HG03280 (cell line): ENCODE measurements at regions not wholly inside any gene's neighbourhood (a gene's known extent, or its start where the extent isn't known, plus 50 kb on each side); places are given as distances from the start of the nearest gene placed in this dataset.

Experiments
- ATAC-seq: cut with Tn5 transposase; IDR thresholded peaks from one replicate; pipeline ENCODE4 v1.9.1; 2021; ENCODE audit warnings: mild to moderate bottlenecking, moderate library complexity; ENCODE audit not compliant: unreplicated experiment

DNA sequence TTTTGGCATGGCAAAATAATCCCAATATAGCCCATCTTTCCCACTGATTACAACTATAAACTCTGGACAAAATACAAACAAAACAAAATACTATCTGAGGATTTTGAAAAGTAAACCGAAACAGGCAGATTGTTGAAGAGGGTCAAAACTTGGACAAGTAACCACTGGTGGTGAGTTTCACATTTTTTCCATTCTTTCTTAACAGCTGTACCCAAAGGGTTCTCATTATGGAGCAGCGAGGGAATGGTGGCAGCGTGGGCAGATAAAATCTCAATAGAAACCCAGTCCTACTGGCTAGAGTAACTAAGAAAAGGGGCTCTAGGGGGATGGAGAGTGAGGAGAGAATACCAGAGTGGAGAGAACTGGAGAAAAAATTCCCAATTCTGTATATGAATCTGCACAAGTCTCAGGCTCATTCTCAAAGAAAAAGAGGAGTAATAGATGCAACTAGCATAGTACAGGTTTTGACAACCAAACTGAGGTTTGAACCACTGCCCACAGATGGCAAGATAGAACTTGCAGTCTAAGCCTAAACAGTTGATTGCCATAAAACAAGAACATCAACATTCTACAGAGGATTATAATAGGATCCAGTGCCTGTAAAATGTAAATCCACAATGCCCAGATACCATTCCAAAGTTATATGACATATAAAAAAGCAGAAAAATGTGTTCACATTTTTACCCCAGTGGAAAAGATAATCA lies 284.5 kb downstream of the KCNRG start:
- ATAC-seq, result no peak

DNA sequence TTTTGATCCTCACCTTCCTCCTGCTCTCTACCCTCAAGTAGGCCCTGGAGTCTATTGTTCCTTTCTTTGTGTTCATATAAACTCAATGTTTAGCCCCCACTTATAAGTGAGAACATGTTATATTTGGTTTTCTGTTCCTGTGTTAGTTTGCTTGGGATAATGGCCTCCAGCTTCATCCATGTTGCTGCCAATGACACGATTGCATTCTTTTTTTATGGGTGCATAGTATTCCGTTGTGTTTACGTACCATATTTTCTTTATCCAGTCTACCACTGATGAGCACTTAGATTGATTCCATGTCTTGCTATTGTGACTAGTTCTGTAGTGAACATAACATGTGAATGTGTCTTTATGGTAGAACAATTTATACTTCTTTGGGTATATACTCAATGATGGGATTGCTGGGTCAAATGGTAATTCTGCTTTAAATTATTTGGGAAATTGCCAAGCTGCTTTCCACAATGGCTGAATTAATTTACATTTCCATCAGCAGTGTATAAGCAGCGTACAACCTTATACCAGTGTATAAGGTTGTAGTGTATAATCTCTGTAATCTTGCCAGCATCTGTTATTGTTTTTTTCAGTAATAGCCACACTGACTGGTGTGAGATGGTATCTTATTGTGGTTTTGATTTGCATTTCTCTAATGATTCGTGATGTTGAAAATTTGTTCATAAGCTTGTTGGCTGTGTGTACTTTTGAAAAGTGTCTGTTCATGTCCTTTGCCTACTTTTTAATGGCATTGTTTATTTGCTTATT lies 288.9 kb downstream of the KCNRG start:
- no peak for ATAC-seq

DNA sequence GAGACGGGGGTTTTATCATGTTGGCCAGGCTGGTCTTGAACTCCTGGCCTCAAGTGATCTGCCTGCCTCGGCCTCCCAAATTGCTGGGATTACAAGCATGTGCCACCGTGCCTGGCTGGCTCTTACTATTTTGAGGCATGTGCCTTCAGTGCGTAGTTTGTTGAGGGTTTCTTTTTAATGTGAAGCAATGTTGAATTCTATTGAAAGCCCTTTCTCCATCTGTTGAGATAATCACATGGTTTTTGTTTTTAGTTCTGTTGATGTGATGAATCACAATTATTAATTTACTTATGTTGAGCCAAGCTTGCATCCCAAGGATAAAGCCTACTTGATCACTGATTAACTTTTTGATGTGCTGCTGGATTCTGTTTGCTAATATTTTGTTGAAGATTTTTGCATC lies 290.9 kb downstream of the KCNRG start:
- ATAC-seq, result no peak

DNA sequence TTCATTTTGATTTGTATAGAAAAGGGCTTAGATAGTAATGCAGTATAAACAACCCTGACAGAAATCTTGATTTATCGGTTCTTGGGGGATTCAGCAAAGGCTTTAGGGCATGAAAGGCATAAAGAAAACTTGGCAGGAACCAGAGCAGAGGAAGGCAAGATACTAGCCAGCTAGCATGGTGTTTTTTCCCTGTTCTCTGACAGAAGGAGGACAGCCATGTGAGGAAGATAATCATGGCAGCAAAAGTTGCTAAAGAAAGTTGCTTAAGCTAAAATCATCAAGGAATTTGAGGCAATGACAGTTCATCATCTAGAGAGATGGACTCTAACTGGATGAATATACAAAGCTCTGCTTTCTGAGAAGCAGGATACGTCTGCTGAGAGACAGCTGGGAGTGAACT lies 294.1 kb downstream of the KCNRG start:
- no peak for ATAC-seq

DNA sequence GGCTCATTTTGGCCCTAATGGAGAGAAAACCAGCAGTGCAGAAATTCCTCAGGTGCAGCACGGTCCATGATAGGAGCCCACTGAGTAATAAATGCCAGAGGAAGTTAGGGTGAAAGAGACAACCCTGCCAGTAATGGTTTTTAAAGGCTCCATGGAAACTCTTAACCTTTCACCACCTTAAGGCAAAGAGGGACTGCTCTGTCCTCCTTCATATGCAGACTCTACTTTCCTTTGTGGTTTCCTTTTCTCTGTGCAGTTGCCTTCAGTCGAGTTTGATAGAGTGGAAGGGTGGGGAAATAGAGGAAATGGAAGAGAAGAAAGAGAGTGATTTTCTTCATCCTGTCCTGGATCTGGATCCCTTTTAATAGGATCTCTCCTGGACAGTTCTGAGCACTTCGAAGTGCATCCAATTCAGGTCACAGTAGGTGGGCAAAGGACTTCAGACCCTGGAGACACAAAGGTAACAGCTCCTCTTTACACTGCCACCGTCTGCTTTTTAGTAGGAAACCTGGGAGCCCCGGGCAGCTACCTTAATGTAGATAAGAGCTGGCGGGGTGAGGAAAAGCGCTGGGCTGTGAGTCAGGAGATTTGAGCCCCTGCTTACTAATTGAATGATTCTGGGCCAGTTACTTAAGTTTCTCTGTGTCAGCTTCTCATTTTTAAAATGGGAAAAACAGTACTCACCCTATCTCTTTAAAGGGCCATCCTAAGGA lies 294.8 kb downstream of the KCNRG start:
- no peak for ATAC-seq

DNA sequence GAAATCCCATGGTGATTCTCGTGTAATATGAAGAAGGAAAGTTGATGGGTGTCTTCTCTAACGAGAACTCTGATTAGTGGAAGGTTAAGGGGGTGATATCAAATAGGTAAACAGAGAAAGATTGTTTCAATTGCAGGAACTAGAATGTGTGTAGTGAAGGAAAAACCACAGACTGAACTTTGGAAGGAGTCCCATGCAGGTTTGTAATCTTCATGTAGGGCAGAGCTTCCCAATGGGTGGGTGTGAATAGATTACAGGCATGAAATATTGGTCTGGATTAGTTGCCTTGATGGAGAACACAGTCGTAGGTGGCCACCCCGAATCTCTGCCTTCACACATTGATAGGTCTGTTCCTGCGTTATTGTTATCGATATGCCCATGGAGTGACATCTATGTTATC lies 295.5 kb downstream of the KCNRG start:
- no peak for ATAC-seq

DNA sequence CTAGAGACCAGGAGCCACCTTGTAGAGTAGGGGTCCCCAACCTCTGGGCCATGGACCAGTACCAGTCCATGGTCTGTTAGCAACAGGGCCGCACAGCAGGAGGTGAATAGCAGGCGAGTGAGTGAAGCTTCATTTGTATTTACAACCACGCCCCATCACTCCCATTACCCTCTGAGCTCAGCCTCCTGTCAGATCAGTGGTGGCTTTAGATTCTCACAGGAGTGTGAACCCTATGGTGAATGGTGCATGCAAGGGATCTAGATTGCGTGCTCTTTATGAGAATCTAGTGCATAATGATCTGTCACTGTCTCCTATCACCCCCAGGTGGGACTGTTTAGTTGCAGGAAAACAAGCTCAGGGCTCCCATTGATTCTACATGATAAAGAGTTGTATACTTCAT lies 303.6 kb downstream of the KCNRG start:
- ATAC-seq, result no peak

DNA sequence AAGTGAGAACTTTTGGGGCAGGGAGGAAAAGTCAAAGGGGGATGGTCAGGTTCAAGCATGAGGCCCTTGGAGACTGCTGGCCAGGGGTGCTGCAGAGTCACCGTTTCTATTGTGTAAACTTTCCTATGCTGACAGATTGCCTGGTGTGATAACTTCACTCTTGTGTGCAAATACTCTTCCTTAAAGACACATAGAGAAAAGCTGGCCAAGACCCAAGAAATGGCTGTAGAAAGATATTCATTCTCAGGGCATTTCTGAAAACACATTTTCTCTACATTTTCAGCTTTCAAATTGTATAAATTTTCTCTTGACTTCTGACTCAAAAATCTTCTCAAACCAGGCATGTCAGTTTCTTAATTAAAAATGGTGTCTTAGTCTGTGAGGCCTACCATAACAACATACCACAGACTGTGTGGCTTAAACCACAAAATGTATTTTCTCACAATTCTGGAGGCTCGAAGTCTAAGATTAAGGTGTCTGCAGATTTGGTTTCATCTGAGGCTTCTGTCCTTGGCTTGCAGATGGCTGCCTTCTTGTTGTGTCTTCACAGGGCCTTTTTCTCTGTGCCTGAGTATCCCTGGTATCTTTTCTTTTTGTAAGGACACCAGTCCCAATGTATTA lies 304.5 kb downstream of the KCNRG start:
- no peak for ATAC-seq

DNA sequence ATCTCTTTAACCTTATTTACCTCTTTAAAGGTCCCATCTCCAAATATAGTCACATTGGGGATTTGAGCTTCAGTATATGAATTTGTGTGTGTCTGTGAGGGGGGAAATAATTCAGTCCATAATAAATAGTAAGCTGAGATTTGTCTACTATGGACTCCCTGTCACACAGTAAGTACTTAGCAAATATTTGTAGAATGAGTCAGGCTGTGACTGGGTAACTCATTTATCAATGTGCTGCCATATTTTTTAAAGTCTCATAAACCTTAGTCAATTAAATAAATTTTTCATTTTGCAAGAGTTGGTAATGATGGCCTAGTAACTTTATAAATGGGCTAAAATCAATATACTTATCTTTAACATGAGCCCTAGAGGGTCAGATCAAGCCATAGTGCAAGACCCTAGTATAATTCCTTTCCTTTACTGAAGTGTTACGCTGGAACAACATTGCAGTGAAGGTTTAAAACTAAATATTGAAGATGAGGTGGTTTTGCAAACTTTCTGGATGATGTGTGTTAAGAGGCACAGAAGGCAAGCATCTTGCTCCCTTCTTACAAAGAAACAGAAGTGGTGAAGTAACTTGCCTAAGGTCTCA lies 305.1 kb downstream of the KCNRG start:
- ATAC-seq, result no peak

DNA sequence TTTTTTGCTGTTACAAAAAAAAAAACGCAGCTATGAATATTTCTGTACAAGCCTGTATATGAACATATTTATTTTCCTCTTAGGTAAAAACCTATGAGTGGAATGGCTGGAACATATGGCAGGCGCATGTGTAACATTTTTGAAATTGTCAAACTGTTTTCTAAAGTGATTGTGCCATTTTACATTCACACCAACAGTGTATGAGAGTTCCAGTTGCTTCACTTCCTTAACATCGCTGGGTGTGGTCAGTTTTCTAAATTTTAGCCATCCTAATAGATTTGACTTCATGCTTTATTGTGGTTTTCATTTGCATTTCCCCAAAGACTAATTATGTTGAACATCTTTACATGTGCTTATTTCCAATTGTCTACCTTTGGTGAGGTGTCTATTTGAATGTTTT lies 306.8 kb downstream of the KCNRG start:
- no peak for ATAC-seq

DNA sequence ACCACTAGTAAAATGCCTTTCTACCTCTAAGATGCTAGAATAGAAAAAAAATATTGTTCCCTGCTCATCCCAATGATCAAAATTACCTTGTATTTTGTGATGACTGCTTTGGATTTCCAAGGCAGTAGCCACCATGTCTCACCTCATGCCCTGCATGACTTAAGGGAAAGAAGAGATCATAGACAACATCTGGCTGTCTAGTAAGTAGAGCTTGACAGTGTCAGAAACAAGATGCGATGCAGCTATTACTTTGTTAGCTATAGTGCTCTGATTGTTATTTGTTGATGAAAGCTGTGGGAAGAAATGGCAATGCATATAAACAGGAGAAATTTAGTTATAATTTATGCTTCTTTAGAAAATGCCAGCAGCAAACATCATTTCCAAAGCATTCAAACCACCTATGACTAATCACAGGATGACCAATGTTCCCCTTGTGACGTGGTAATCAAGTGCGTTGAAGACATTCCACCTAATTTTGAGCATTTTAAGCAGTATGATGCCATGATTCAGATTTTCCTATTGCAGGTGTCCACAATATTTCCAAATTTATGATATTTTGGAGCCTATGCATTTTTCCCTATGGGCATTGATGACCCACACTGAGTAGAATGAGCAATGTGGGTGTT lies 308.3 kb downstream of the KCNRG start:
- no peak for ATAC-seq

DNA sequence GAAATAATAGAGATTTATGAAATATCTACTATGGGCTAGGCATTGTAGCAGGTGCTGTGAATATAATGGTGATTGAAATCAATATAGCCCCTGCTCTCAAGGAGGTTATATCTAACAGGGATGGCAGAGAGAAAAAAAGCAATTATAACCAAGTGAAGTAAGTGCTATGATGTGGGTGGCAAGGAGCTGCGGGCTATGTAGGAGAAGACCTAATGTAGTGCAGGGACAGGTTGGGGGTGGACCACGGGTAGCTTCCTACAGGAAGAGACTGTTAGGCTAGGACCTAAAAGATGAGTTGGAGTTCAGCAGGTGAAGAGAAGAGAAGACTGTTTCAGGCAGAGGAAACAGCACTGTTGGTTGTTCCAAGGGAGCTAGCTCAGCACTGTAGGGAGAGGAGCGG lies 311.0 kb downstream of the KCNRG start:
- no peak for ATAC-seq

DNA sequence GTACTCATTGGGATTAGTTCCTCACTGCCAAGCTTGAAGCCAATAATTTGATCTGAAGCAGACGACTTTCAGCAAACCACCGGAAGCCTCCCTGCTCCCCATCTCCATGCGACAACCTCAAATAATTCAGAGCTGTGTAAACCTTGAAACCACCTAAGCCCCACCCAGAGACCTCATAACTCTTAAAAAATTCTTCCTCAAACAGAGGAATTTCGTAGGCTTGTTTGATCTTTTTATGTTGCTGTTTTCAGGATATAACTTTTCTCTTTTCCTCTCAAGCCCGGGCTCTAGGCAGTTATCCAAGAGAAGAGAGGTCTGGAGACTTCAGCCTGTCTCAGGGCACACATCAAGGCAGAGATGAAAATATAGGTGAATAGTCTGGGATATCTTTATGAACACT lies 311.6 kb downstream of the KCNRG start:
- no peak for ATAC-seq

DNA sequence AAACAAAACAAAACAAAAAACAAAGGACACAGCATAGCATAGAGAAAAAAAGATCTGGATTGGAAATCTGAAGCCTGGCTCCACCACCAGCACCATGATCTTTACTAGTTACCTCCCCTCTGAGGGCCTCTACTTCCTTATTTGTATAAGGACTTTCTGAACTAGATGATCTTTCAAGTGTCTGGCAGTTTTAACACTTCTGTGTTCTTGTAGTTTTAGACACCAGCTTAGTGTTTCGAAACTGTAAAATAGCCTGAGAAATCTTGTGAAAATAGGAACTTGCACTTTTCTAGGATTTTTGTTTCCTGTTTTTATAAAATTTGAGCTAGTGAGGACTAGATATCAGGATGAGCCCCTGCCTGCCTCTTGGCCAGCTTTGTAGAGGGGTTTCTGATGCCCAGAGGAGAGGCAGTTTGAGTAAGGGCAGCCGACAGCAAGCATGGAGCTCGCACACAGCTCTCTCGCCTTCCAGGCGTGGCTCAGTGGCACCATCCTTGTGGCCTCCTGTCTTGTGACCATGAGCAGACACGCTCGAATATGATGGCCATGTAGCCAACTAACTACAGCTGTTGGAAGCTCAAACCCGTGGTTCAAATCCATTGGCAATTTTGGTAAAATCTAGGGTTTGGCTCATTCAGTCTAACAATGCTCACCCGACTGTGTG lies 319.0 kb downstream of the KCNRG start:
- no peak for ATAC-seq

DNA sequence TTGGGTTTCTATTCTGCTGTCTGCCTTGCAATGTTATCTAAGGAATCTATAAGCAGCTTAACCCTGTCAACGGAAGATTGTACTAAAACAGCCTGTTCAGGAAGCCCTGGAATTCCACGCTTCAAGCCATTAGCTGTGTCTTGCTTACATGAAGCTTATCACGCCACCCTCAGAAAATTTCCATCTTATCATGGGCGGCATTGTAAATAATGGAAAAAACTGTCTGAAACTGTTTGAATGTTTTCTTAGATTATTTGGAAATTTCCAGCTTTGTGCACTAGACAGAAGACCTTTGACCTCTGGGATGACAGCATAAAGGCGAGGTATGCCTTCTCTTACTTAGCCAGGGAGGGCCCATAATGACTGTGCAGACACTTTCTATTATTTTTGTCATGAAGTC lies 319.7 kb downstream of the KCNRG start:
- ATAC-seq, result no peak

DNA sequence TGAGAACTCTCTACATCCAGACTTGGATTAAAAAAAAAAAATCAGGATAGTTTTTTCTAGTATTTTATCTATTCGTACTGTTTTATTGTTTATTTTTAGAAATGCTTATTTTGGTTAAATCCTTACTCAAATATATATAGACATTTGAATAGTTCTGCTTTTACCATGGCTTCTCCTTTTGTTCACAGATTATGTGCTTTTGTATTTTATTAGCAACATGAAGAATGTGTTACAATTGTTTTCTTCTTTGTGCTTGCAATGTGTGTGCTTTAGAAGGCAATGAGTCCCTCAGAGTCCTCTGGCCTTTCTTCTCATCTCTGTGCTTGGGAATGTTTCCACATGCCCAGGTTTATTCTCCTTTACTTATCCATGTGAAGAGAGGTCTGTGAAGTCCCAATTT lies 324.0 kb downstream of the KCNRG start:
- ATAC-seq, result no peak

DNA sequence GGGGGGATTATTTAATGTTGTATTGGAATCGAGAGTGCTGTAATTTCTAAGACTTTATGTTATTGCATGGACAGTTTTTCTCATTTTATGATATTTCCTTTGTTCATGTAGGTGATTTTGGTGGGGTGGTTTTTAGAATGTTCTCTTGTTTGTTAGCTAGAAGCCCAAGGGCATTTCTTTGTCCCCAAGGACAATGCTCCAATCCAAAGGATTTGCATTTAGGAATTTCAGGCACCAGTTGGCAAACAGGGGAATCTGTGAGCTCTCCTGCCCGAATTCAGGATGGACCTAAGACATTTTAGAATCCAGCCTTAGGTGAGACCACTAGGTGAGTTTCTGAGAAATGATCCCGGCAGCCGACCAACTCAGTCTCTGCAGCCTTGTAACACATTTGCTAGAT lies 324.9 kb downstream of the KCNRG start:
- ATAC-seq, result no peak

DNA sequence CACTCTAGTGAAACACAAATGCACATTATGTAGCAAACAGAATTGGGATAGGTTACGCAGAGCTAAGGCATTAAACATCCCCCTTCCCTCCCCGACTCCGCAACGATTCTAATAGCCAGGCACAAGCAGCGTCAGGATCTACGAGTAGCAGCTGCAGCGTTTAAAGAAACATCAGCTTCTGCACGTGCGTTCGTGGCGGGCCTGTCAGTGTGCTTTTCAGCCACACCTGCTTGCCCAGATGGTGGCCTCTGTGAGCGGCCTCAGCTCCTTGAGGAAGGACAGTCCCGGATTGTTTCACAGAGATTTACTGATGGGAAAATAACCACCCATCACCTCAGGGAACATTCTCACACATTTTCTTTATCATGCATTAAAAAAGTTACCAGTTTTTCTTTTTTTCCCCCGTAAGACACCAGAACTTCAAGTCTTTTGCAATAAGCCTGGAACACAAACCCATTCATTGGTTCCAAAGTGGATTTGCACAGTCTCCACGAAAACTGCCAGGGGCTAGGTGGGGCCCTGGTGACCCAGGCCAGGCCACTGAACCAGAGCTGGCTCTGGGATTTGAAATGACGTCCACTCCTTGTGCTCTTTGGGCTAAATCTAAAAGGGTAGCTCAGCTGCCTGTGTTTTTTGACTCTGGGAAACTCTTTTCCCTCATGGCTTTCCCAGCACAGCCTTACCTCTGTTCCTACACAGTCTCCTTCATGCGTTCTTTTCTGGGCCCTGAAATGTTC lies 325.5 kb downstream of the KCNRG start:
- no peak for ATAC-seq

DNA sequence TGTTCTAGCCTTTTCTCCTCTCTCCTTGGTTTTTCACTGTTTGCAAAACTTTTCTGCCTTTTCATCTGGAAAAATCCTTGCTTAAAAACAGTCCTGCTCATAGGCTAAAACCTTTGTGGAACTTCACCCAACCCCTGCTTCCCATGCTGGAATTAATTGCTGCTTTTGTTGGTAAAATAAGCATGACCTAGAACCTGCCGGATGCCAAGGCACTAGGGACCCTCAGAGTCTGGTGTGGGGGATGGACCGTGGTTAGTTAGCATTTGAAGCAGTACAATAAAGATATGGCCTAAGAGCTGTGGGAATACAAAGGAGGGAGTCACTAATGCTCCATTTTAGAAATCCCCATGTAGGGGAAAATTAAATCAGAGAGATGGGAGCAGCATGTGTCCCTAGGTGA lies 326.3 kb downstream of the KCNRG start:
- ATAC-seq, result no peak

DNA sequence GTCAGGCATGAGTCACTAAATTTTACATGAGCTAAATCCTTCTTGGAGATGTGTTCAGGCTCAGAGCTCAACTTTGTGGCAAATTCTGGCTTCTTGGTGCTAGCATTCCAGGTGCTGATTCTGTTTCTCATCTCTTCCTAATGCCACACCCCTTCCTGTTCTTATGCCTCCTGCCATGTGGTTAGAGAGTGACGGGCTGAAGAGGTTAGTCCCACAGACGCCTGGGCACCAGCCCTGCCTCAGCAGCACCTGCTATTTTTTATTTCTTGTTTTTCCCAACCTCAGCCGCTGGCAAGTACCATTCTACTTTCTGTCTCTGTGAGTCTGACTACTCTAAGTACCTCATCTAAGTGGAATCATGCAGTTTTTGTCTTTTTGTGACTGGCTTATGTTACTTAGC lies 329.5 kb downstream of the KCNRG start:
- no peak for ATAC-seq
